ENCODE measurements at regions not wholly inside any gene's neighbourhood (a gene's known extent, or its start where the extent isn't known, plus 50 kb on each side); places are given as distances from the start of the nearest gene placed in this dataset.

DNA sequence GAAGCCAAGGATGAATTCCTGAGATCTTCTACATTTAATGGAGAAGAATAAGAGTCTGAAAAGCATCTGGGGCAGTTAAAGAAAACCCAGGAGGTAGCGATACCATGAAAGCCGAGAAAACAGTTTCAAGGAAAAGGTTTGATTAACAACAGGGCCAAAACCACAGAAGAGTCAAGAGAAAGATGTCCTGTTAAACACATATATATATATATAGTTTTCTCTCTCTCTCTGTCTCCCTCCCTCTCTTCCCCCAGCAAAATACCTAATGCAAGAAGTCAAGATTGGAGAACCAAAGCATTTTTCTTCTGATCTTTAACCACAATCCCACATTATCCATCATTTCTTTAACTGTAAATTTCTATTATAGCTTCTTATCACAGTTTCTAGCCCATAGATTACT, 261.4 kb downstream of the SNX13 start:
- TF ChIP-seq, protein P1, sequence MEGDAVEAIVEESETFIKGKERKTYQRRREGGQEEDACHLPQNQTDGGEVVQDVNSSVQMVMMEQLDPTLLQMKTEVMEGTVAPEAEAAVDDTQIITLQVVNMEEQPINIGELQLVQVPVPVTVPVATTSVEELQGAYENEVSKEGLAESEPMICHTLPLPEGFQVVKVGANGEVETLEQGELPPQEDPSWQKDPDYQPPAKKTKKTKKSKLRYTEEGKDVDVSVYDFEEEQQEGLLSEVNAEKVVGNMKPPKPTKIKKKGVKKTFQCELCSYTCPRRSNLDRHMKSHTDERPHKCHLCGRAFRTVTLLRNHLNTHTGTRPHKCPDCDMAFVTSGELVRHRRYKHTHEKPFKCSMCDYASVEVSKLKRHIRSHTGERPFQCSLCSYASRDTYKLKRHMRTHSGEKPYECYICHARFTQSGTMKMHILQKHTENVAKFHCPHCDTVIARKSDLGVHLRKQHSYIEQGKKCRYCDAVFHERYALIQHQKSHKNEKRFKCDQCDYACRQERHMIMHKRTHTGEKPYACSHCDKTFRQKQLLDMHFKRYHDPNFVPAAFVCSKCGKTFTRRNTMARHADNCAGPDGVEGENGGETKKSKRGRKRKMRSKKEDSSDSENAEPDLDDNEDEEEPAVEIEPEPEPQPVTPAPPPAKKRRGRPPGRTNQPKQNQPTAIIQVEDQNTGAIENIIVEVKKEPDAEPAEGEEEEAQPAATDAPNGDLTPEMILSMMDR (conservative IDR thresholded peaks at IDR 0.05; ENCODE audit: low read depth, low read length), result no peak
- TF ChIP-seq EZH2 (IDR thresholded peaks at IDR 0.05; ENCODE audit: borderline replicate concordance, low read depth, low read length, poor library complexity, severe bottlenecking), result no peak
